A549 (cell line): ENCODE measurements at regions not wholly inside any gene's neighbourhood (a gene's known extent, or its start where the extent isn't known, plus 50 kb on each side); places are given as distances from the start of the nearest gene placed in this dataset.

Source experiments
- ATAC-seq, 2 experiments: fragments of 200-7000 bp in 1 of 2; fragments of >200 bp in 1 of 2; cut with Nextera tagmentation in 1 of 2; cut with Tn5 transposase in 1 of 2; 3 replicates each; pipeline versions ENCODE4 v1.8.0 to v1.9.1; 2018 to 2020; ENCODE audit warnings: mild to moderate bottlenecking in 1 of 2, moderate library complexity in 1 of 2
- CTCF ChIA-PET: fragments of 300-600 bp; sonication (Branson Sonifier 250); formaldehyde crosslinking; extraction: SDS; loops from one replicate; lab custom pipeline; 2021; ENCODE audit warnings: antibody characterized with exemption, inconsistent platforms; lab: Yijun Ruan, JAX
- POLR2A ChIA-PET: fragments of 350-600 bp; formaldehyde crosslinking; extraction: SDS; loops from one replicate; lab custom pipeline; 2021; ENCODE audit warnings: antibody characterized with exemption, inconsistent platforms; lab: Yijun Ruan, JAX
- DNase-seq, 2 experiments: peaks; one replicate each; pipeline versions ENCODE4 v3.0.0 to v3.0.0-alpha.2; 2011 to 2016; ENCODE audit warnings: low read depth in 1 of 2, low spot score in 1 of 2
- FAIRE-seq: peaks from 2 replicates; lab custom pipeline; 2011; peaks lifted over from hg19 to GRCh38; lab: Jason Lieb, UNC
- H3K27ac ChIP-seq, 2 experiments: fragments of >200 bp; sonication (Bioruptor Twin); formaldehyde crosslinking; 3 replicates each; pipeline ENCODE4 v1.5.1; 2016 to 2017
- H3K4me1 ChIP-seq: fragments of >200 bp; sonication (Bioruptor Twin); formaldehyde crosslinking; 3 replicates; pipeline ENCODE4 v1.6.1; 2016
- H3K4me2 ChIP-seq: fragments of >200 bp; sonication (Bioruptor Twin); formaldehyde crosslinking; 3 replicates; pipeline ENCODE4 v1.6.1; 2016
- H3K4me3 ChIP-seq: fragments of >200 bp; sonication (Bioruptor Twin); formaldehyde crosslinking; 3 replicates; pipeline ENCODE4 v1.5.1; 2016
- H3K9me3 ChIP-seq: fragments of >200 bp; sonication (Bioruptor Twin); formaldehyde crosslinking; 3 replicates; pipeline ENCODE4 v1.6.1; 2016
- BHLHE40 ChIP-seq: IDR thresholded peaks from 2 replicates; pipeline ENCODE4 v1.6.1; 2012; ENCODE audit warnings: low read depth, low read length, inconsistent platforms
- CTCF ChIP-seq: fragments of >200 bp; sonication (Bioruptor Twin); formaldehyde crosslinking; IDR thresholded peaks from 3 replicates; pipeline ENCODE4 v1.5.1; 2016
- E2F6 ChIP-seq: IDR thresholded peaks from 2 replicates; pipeline ENCODE4 v1.6.1; 2012; ENCODE audit warnings: low read depth, borderline replicate concordance
- EHF ChIP-seq: fragments of 250-450 bp; sonication (Bioruptor Pico); IDR thresholded peaks from 2 replicates; pipeline ENCODE4 v1.5.0; 2020; ENCODE audit warnings: mild to moderate bottlenecking
- EHMT2 ChIP-seq: fragments of 200-600 bp; sonication (generic); IDR thresholded peaks from 2 replicates; pipeline ENCODE4 v1.6.1; 2016; ENCODE audit warnings: antibody characterized with exemption, low read depth, mild to moderate bottlenecking, moderate library complexity
- ELK1 ChIP-seq: fragments of 150-350 bp; IDR thresholded peaks from 2 replicates; pipeline ENCODE4 v1.6.1; 2014; ENCODE audit warnings: low read depth, mild to moderate bottlenecking, low read length
- EP300 ChIP-seq, 2 experiments: fragments of >200 bp; sonication (Bioruptor Twin); formaldehyde crosslinking; IDR thresholded peaks; 2 replicates in 1 of 2; 3 replicates in 1 of 2; pipeline ENCODE4 v1.6.1; 2016 to 2017
- ESRRA ChIP-seq: fragments of 150-350 bp; IDR thresholded peaks from 2 replicates; pipeline ENCODE4 v1.6.1; 2014; ENCODE audit warnings: mild to moderate bottlenecking, low read length, borderline replicate concordance
- FOSB ChIP-seq: fragments of 250-450 bp; sonication (Bioruptor Pico); IDR thresholded peaks from 2 replicates; pipeline ENCODE4 v1.5.0; 2020; ENCODE audit warnings: mild to moderate bottlenecking, moderate library complexity
- FOSL2 ChIP-seq, 2 experiments: fragments of 450-650 bp in 1 of 2; fragments of >200 bp in 1 of 2; sonication (Bioruptor Twin) in 1 of 2; formaldehyde crosslinking; IDR thresholded peaks; 2 replicates each; pipeline versions ENCODE4 v1.5.0 to v1.6.1; 2016 to 2020; ENCODE audit warnings: mild to moderate bottlenecking in 1 of 2, moderate library complexity in 1 of 2
- GATA3 ChIP-seq: IDR thresholded peaks from 2 replicates; pipeline ENCODE4 v1.6.1; 2012; ENCODE audit warnings: borderline replicate concordance
- HDAC2 ChIP-seq: fragments of 200-600 bp; sonication (generic); IDR thresholded peaks from 2 replicates; pipeline ENCODE4 v1.6.1; 2016
- HMGXB4 ChIP-seq: fragments of 250-450 bp; sonication (Bioruptor Pico); IDR thresholded peaks from 2 replicates; pipeline ENCODE4 v1.5.0; 2021; ENCODE audit warnings: mild to moderate bottlenecking, moderate library complexity, borderline replicate concordance
- HOXB5 ChIP-seq: fragments of 250-450 bp; sonication (Bioruptor Pico); IDR thresholded peaks from 2 replicates; pipeline ENCODE4 v1.5.0; 2020; ENCODE audit warnings: mild to moderate bottlenecking, moderate library complexity
- JUN ChIP-seq, 2 experiments: fragments of >200 bp; sonication (Bioruptor Twin); formaldehyde crosslinking; IDR thresholded peaks; 2 replicates in 1 of 2; 3 replicates in 1 of 2; pipeline ENCODE4 v1.6.1; 2016 to 2017
- KDM1A ChIP-seq: fragments of 200-600 bp; sonication (generic); IDR thresholded peaks from 2 replicates; pipeline ENCODE4 v1.6.1; 2016; ENCODE audit warnings: low read depth, mild to moderate bottlenecking
- KDM5A ChIP-seq: fragments of 200-600 bp; sonication (generic); IDR thresholded peaks from 2 replicates; pipeline ENCODE4 v1.6.1; 2016; ENCODE audit warnings: antibody characterized with exemption, mild to moderate bottlenecking
- MAFK ChIP-seq: fragments of 450-650 bp; IDR thresholded peaks from 2 replicates; pipeline ENCODE4 v1.6.1; 2014; ENCODE audit not compliant: partially characterized antibody
- MAZ ChIP-seq: fragments of 150-350 bp; IDR thresholded peaks from 2 replicates; pipeline ENCODE4 v1.6.1; 2014; ENCODE audit warnings: antibody characterized with exemption, low read depth, low read length, borderline replicate concordance
- NR3C1 ChIP-seq: fragments of >200 bp; sonication (Bioruptor Twin); formaldehyde crosslinking; IDR thresholded peaks from 3 replicates; pipeline ENCODE4 v1.6.1; 2017
- PBX3 ChIP-seq: IDR thresholded peaks from 2 replicates; pipeline ENCODE4 v1.6.1; 2012
- POLR2A ChIP-seq: IDR thresholded peaks from 2 replicates; pipeline ENCODE4 v1.6.1; 2012; ENCODE audit warnings: mild to moderate bottlenecking, low read length
- POLR2AphosphoS2 ChIP-seq: conservative IDR thresholded peaks from 2 replicates; pipeline ENCODE4 v1.6.1; 2012; ENCODE audit warnings: low read length, improper control_type of control experiment, inconsistent platforms
- RCOR1 ChIP-seq: fragments of 150-350 bp; IDR thresholded peaks from 2 replicates; pipeline ENCODE4 v1.6.1; 2014; ENCODE audit warnings: antibody characterized with exemption, low read length, low read depth
- SREBF2 ChIP-seq: fragments of 450-650 bp; IDR thresholded peaks from 2 replicates; pipeline ENCODE4 v1.6.1; 2014; ENCODE audit warnings: mild to moderate bottlenecking, moderate library complexity
- TP53 ChIP-seq: fragments of 250-450 bp; sonication (Bioruptor Pico); IDR thresholded peaks from 2 replicates; pipeline ENCODE4 v1.5.0; 2021; ENCODE audit warnings: mild to moderate bottlenecking, moderate library complexity
- USF2 ChIP-seq: fragments of 450-650 bp; IDR thresholded peaks from 2 replicates; pipeline ENCODE4 v1.6.1; 2014; ENCODE audit warnings: antibody characterized with exemption
- WGBS: methylation state at CpG from one replicate; pipeline ENCODE4 v1.1.6; 2017; ENCODE audit errors: missing lambda C conversion rate; 5-methylcytosine and 5-hydroxymethylcytosine counted together

GRCh38 chr6:47118611-47119010 is 76.5 kb upstream of the ADGRF1 start (continued):
- TF ChIP-seq MAZ (no peak), NR3C1 (no peak)

GRCh38 chr6:47117314-47117713 is 75.2 kb upstream of the ADGRF1 start:
- peaks cover 10% of the 10 kb centered on the region for H3K4me1 ChIP-seq
- no peak for FAIRE-seq
- POLR2A ChIA-PET = no interaction called here
- 81% methylated on average over 5 of the region's 5 CpGs for WGBS
- no peak overlapping the region for H3K27ac ChIP-seq
- CTCF ChIA-PET = interaction anchor here (0.9 to 1.4 kb wide), 4 partner anchors 15 to 20 kb away, joined by 3 to 4 read pairs (median 3); no protein-coding TSS in a partner anchor
- H3K4me2 ChIP-seq = no peak overlapping the region
- no peak overlapping the region for H3K4me3 ChIP-seq
- TF ChIP-seq GATA3 (no peak), FOSL2 (IDR thresholded peaks at IDR 0.05) (no peak), FOSL2 (CRISPR knock-in tag; IDR thresholded peaks at IDR 0.05) (no peak), KDM1A (no peak), E2F6 (no peak), HMGXB4 (CRISPR knock-in tag) (no peak), POLR2AphosphoS2 (no peak), EHMT2 (no peak), TP53 (CRISPR knock-in tag) (no peak)
- TF ChIP-seq, all 56 proteins: peak for 0
- no peaks in the 10 kb centered on the region for H3K9me3 ChIP-seq
- no peak for DNase-seq
- no peak for ATAC-seq

- H3K4me1 ChIP-seq = peaks cover 17% of the 10 kb centered on the region
- CTCF ChIA-PET = interaction anchor here (0.9 to 1.4 kb wide), 3 partner anchors 15 to 18 kb away, joined by 3 read pairs; no protein-coding TSS in a partner anchor
- POLR2A ChIA-PET = no interaction called here
- no peak overlapping the region for H3K4me3 ChIP-seq
- TF ChIP-seq EP300 (IDR thresholded peaks at IDR 0.05) = no peak
- no peak for TF ChIP-seq JUN (IDR thresholded peaks at IDR 0.05)
- TF ChIP-seq POLR2A = no peak
- TF ChIP-seq ESRRA = no peak
- TF ChIP-seq ELK1 = no peak
- TF ChIP-seq KDM5A = no peak
- TF ChIP-seq PBX3 = no peak
- no peak for TF ChIP-seq FOSB (CRISPR knock-in tag)
- TF ChIP-seq MAFK = no peak
- no peak for TF ChIP-seq BHLHE40
- no peak for TF ChIP-seq CTCF
- no peak for TF ChIP-seq HOXB5 (CRISPR knock-in tag)
- TF ChIP-seq EHF (CRISPR knock-in tag) = no peak
- TF ChIP-seq POLR2AphosphoS2 = no peak
- no peak for TF ChIP-seq MAZ
- TF ChIP-seq SREBF2 = no peak
- no peak for TF ChIP-seq HMGXB4 (CRISPR knock-in tag)
- TF ChIP-seq HDAC2 = no peak
- TF ChIP-seq RCOR1 = no peak
- TF ChIP-seq USF2 = no peak
- DNase-seq = no peak
- no peak for ATAC-seq
- WGBS = 90% methylated on average over 6 of the region's 6 CpGs
- no peak for FAIRE-seq
- no peak overlapping the region for H3K27ac ChIP-seq
- no peaks in the 10 kb centered on the region for H3K9me3 ChIP-seq
- H3K4me2 ChIP-seq = no peak overlapping the region
These were observed 74.5 kb upstream of the ADGRF1 start for GRCh38 chr6:47116606-47117005.
